ENCODE measurements at regions not wholly inside any gene's neighbourhood (a gene's known extent, or its start where the extent isn't known, plus 50 kb on each side); places are given as distances from the start of the nearest gene placed in this dataset.

DNA sequence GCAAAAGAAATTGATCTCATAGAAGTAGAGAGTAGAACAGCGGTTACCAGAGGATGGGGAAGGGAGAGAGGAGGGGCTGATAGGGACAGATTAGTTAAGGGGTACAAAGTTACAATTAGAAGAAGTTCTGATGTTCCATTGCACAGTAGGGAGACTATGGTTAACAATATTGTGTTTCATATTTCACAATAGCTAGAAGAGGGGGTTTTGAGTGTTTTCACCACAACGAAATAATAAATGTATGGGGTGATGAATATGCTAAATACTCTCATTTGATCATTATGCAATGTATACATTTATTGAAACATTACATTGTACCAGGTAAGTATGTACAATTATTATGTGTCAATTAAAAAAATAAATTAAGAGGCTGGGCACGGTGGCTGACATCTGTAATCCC, 291.2 kb upstream of the KCNJ16 start:
- TF ChIP-seq CTCF (IDR thresholded peaks at IDR 0.05; ENCODE audit: low read depth, low read length) = no peak
- no peak overlapping the region for H3K4me3 ChIP-seq (ENCODE audit: low read depth, low read length)

DNA sequence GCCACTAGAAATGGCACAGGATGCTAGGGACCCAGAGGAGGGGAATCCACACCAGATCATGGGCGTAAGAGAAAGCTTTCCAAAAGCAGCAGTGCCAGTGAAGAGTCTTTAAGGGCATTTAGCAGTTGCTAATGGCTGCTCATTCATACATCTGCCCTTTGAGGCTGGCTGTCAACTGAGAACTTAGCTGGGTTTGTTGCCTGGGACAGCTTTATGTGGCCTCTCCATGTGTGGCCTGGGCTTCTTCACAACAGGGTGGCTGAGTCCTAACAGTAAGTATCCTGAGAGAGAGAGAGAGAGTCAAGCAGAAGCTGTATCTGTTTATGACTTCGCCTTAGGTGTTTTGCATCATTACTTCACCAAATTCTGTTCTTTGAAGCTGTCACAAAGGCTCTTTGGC, 286.1 kb upstream of the KCNJ16 start:
- no peak for TF ChIP-seq CTCF (IDR thresholded peaks at IDR 0.05; ENCODE audit: low read depth, low read length)
- no peak overlapping the region for H3K4me3 ChIP-seq (ENCODE audit: low read depth, low read length)

GRCh38 chr17:69796078-69796477, 278.9 kb upstream of the KCNJ16 start:
- H3K4me3 ChIP-seq (ENCODE audit: low read depth, low read length) = no peak overlapping the region
- TF ChIP-seq CTCF (IDR thresholded peaks at IDR 0.05; ENCODE audit: low read depth, low read length) = no peak

DNA sequence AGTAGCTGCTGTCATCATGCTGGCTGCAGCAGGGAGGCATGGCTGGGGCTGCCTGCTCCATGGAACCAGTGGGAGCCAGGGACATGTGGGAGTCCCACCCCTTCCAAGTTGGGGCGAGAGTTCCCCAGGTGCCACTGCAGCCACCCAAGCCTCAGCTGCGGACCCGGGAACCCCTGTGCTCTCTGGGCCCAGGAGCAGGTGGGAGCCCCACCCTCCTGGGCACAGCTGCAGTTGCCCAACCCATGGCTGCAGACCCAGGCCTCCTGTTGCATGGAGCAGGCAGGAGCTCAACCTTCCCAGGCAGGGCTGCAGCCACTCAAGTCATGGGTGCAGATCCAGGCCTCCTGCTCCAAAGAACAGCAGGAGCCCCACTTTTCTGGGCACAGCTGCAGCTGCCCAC, 274.2 kb upstream of the KCNJ16 start:
- no peak overlapping the region for H3K4me3 ChIP-seq (ENCODE audit: low read depth, low read length)
- no peak for TF ChIP-seq CTCF (IDR thresholded peaks at IDR 0.05; ENCODE audit: low read depth, low read length)

DNA sequence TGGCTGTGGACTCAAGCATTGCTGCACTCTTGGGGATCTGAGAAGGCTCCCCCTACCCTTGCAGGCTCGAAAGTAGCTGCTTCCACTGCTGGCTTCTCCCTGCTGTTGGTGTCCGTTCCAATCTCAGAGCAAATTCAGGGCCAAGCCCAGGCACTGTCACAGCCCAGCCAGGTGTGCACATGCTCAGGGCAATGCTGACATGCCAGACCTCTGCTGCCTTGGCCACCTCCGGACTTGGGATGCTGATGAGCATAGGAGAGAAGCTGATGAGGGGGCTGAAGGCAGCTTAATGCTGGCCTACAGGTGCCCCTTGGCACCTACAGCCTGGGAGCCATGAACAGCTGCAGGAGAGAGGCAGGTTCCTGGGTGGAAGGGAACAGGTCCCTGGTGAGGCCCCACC, 273.7 kb upstream of the KCNJ16 start:
- TF ChIP-seq CTCF (IDR thresholded peaks at IDR 0.05; ENCODE audit: low read depth, low read length) = no peak
- no peak overlapping the region for H3K4me3 ChIP-seq (ENCODE audit: low read depth, low read length)

DNA sequence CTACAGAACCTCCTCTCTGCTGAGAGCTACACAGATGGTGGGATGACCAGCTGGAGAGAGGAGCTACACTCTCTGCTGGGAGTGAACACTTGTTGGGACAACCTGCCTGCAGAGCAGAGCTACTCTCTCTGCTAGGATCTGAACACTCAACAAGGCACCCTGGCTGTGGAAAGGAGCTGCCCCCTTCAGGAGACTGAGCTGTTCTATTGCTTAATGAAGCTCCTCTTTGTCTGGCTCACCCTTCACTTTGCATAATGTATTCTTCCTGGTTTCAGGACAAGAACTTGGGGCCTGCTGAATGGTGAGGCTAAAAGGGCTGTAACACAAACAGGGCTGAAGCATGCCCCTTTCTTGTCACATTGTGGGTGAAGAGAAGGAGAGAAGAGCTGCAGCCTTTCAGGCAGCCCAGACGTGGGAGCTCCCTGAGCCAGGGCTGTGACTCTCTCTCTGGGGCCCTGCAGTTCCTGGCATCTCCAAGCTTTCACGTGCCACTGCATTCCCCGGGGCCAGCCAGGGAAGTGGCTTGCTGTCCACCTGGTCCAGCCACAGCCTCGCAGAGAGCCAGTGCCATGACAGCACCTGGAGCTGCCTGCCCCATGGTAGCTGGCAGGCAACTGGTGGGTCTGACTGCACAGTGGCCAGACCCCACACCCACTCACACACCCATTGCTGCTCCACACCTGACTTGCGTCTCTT, 272.8 kb upstream of the KCNJ16 start:
- H3K4me3 ChIP-seq (ENCODE audit: low read depth, low read length) = no peak overlapping the region
- no peak for TF ChIP-seq CTCF (IDR thresholded peaks at IDR 0.05; ENCODE audit: low read depth, low read length)

- no peak overlapping the region for H3K4me3 ChIP-seq (ENCODE audit: low read depth, low read length)
Measured at GRCh38 chr17:69809331-69809730, 265.7 kb upstream of the KCNJ16 start.

More at GRCh38 chr17:69809331-69809730, 265.7 kb upstream of the KCNJ16 start:
- no peak for TF ChIP-seq CTCF (IDR thresholded peaks at IDR 0.05; ENCODE audit: low read depth, low read length)
